GM12872 (cell line): ENCODE measurements at regions not wholly inside any gene's neighbourhood (a gene's known extent, or its start where the extent isn't known, plus 50 kb on each side); places are given as distances from the start of the nearest gene placed in this dataset.

Source experiments
- TF ChIP-seq, protein P1 (sequence below): IDR thresholded peaks from 3 replicates; pipeline ENCODE4 v1.5.1; 2011; ENCODE audit warnings: low read depth, mild to moderate bottlenecking, low read length, moderate library complexity; ENCODE audit not compliant: insufficient read depth

DNA sequence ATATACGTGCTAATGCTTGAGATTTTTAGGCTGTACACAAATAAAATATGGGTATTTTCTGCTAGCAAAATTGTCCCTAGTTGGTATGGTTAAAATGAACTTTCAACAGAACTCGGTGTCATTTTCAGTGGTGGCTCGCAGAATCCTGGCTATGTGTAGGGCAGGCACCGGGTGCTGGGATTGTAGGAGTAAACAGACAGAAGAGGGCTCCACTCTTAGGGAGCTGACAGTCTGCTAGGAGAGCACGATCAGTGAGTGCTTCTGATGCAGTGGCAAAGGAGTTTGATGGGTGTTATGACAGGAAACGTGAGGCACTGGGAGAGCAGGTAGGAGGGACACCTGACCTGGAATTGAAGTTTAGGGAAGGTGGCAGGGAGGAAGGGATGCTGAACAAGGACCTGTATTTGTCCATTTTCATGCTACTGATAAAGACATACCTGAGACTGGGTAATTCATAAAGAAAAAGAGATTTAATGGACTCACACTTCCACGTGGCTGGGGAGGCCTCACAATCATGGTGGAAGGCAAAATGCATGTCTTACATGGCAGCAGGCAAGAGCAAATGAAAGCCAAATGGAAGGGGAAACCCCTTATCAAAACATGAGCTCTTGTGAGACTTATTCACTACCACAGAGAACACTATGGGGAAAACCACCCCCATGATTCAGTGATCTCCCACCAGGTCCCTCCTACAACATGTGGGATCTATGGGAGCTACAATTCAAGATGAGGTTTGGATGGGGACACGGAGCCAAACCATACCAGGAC lies 105.4 kb upstream of the LCLAT1 start:
- TF ChIP-seq, protein P1, sequence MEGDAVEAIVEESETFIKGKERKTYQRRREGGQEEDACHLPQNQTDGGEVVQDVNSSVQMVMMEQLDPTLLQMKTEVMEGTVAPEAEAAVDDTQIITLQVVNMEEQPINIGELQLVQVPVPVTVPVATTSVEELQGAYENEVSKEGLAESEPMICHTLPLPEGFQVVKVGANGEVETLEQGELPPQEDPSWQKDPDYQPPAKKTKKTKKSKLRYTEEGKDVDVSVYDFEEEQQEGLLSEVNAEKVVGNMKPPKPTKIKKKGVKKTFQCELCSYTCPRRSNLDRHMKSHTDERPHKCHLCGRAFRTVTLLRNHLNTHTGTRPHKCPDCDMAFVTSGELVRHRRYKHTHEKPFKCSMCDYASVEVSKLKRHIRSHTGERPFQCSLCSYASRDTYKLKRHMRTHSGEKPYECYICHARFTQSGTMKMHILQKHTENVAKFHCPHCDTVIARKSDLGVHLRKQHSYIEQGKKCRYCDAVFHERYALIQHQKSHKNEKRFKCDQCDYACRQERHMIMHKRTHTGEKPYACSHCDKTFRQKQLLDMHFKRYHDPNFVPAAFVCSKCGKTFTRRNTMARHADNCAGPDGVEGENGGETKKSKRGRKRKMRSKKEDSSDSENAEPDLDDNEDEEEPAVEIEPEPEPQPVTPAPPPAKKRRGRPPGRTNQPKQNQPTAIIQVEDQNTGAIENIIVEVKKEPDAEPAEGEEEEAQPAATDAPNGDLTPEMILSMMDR = no peak

DNA sequence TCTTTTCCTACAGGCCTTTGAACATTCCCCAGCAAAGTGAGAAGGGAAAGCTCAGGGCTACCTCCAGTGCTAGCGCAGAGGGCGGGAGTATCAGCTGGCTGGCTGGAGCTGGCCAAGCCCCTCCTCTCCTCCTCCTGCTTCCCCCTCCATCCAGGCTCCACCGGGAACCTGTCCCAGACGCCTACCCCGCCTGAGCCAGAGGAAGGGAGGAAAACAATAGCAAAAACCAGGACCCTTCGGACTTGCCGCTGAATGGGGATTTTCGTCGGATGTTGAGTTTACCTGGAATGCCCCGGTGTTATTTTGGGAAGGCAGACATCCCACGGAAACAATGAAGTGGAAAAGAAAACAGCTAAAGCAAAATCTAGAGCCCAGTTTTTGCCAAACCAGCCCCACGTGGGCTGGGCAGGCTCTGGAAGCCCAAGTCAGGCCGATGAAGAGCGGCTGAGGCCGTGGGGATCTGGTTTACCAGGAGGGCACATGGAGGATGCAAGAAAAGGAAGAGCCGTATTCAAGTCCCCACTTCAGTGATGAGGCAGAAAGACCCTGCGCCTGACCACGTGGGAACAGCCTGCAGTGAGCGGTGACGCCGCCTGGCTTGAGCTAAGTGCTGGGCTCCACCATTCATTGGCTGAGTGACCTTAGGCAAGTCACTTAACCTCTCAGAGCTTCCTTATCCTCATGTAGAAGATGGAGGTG lies 100.4 kb upstream of the LCLAT1 start:
- TF ChIP-seq, protein P1 = no peak

DNA sequence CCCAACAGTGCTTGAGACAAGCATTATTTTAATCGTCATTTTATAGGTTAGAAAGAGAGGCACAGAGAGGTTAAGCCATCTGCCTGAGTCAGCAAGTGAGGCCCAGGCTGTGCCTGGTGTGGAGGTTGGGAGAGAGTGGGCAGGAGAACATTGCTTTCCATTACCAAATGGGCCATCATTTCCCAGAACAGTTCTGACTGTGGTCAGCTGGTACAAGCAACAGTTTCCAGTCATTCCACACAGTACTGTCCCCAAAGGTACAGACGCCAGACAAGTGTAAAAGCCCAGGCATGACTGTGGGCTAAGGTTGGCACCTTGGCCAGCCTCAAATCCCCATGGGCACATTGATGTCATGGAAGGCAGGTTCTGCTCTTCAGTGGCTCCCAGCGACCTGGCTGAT lies 98.2 kb upstream of the LCLAT1 start:
- TF ChIP-seq, protein P1 = no peak

DNA sequence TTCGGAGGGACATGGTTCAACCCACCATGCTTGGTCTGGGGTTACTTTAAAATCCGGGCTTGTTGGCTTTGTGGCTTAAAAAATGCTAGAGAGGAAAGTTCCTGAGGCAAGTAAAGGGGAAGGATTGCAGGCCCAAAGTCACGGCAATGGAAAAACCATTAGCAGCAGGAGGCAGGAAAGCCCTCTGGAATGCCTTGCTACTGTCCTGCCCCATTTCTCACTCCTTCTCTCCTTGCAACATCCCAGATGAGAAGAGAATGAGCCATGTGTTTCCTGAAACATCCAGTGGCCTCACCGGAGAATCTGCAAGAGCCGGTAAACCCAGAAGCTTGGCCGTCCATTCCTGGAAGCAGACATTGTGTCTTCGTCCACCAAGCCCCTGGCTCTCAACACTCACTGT lies 97.4 kb upstream of the LCLAT1 start:
- TF ChIP-seq, protein P1 = no peak

- TF ChIP-seq, protein P1 = no peak
Measured at GRCh38 chr2:30351116-30351515, 95.9 kb upstream of the LCLAT1 start.

GRCh38 chr2:30351949-30352348 lies 95.1 kb upstream of the LCLAT1 start:
- TF ChIP-seq, protein P1 = no peak

DNA sequence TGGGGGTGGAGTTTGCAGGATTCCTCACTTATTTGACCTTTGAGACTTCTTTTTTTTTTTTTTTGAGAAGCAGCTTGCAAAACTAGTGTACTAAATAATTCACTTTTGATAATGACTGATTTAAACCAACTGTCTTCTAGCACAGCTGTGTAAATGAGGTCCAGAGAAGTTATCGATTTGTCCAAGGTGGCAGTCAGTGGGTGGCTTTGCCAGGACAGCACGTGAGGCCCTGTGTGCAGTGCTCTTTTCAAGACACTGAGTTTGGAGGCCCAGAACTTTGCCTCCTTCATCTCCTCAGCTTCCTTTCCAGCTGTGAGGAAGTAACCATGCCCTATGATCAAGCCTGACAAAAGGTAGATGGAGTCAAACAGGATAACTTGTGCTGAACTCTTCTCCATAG lies 92.9 kb upstream of the LCLAT1 start:
- TF ChIP-seq, protein P1 = no peak
